Esophagus squamous epithelium (tissue), 5 donors: ENCODE measurements at regions not wholly inside any gene's neighbourhood (a gene's known extent, or its start where the extent isn't known, plus 50 kb on each side); places are given as distances from the start of the nearest gene placed in this dataset.
A peak's percentile ranks its signal among the peaks of the same experiment; 100 is the strongest.

Experiments used
- DNase-seq: peaks from one replicate; lab custom pipeline; 2025; lab: John Stamatoyannopoulos, UW
- H3K27ac ChIP-seq, 4 donors: fragments of 200-600 bp; sonication (generic); one replicate each; pipeline ENCODE4 v1.5.1; 2016 to 2019; ENCODE audit warnings: mild to moderate bottlenecking in 1 of 4
- H3K27me3 ChIP-seq, 4 donors: fragments of 200-600 bp; sonication (generic); 1 replicate in 3 of 4; 2 replicates in 1 of 4; pipeline versions ENCODE4 v1.5.1 to v1.6.0; 2017 to 2021; ENCODE audit warnings: antibody characterized with exemption in 1 of 4
- H3K36me3 ChIP-seq, 3 donors: fragments of 200-600 bp; sonication (generic); one replicate each; pipeline ENCODE4 v1.5.1; 2016 to 2019
- H3K4me1 ChIP-seq, 3 donors: fragments of 200-600 bp; sonication (generic); one replicate each; pipeline ENCODE4 v1.5.1; 2017 to 2019
- H3K4me3 ChIP-seq, 4 donors: fragments of 200-600 bp; sonication (generic); 1 replicate in 3 of 4; 2 replicates in 1 of 4; pipeline ENCODE4 v1.5.1; 2016 to 2019; ENCODE audit warnings: mild to moderate bottlenecking in 2 of 4, moderate library complexity in 1 of 4
- H3K9me3 ChIP-seq, 3 donors: fragments of 200-600 bp; sonication (generic); one replicate each; pipeline ENCODE4 v1.5.1; 2016 to 2019
- POLR2A ChIP-seq, 4 donors: fragments of 450-650 bp; IDR thresholded peaks; one replicate each; pipeline ENCODE4 v1.6.1; 2017; ENCODE audit warnings: antibody characterized with exemption in 4 of 4, mild to moderate bottlenecking in 4 of 4, moderate library complexity in 3 of 4
- WGBS, 2 donors: methylation state at CpG; one replicate each; pipeline ENCODE4 v1.1.5; 2018; 5-methylcytosine and 5-hydroxymethylcytosine counted together
- intact Hi-C: fragments of 100-400 bp; cut with DNase I; formaldehyde crosslinking; loops from one replicate; pipeline ENCODE4 v1.15.0; 2022
- TF ChIP-seq, protein P1 (sequence below), 6 experiments: fragments of 450-650 bp in 4 of 6; fragments of 200-600 bp in 2 of 6; sonication (generic) in 2 of 6; IDR thresholded peaks; one replicate each; pipeline ENCODE4 v1.5.1; 2016 to 2019; ENCODE audit warnings: antibody characterized with exemption in 6 of 6, mild to moderate bottlenecking in 4 of 6, moderate library complexity in 4 of 6
- donor health status: DM: yes; HTN: yes; CAD: no.

DNA sequence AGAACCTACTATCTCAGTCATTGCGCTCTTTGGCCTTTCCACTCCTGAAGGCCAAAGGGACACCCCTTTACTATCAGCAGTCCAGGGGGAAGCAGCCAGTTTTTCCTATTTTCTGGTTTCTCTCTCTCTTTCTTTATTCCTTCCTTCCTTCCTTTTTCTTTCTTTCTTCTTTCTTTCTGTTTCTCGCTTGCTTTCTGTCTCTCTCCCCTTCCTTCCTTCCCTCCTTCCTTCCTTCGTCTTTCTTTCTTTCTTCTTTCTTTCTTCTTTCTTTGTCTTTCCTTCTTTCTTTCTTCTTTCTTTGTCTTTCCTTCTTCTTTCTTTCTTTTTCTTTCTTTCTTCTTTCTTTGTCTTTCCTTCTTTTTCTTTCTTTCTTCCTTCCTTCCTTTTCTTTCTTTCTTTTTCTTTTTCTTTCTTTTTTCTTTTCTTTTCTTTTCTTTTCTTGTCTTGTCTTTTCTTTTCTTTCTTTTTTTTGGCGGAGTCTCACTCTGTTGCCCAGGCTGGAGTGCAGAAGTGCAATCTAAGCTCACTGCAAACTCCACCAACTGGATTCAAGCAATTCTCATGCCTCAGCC is 64.9 kb upstream of the OTX2 start:
- intact Hi-C loops = no loop called here
- TF ChIP-seq POLR2A (IDR thresholded peaks at IDR 0.05) = no peak
- TF ChIP-seq, protein P1, sequence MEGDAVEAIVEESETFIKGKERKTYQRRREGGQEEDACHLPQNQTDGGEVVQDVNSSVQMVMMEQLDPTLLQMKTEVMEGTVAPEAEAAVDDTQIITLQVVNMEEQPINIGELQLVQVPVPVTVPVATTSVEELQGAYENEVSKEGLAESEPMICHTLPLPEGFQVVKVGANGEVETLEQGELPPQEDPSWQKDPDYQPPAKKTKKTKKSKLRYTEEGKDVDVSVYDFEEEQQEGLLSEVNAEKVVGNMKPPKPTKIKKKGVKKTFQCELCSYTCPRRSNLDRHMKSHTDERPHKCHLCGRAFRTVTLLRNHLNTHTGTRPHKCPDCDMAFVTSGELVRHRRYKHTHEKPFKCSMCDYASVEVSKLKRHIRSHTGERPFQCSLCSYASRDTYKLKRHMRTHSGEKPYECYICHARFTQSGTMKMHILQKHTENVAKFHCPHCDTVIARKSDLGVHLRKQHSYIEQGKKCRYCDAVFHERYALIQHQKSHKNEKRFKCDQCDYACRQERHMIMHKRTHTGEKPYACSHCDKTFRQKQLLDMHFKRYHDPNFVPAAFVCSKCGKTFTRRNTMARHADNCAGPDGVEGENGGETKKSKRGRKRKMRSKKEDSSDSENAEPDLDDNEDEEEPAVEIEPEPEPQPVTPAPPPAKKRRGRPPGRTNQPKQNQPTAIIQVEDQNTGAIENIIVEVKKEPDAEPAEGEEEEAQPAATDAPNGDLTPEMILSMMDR (IDR thresholded peaks at IDR 0.05) = no peak
- Histone ChIP-seq H3K4me1 (no peaks in the 10 kb centered on the region), H3K36me3 (no peaks in the 10 kb centered on the region), H3K4me3 (no peak overlapping the region), H3K27me3 (no peaks in the 10 kb centered on the region), H3K9me3 (no peaks in the 10 kb centered on the region), H3K27ac (no peak overlapping the region)
- WGBS, 2 donors = 87% methylated on average over 4 of the region's 4 CpGs
- DNase-seq = no peak

DNA sequence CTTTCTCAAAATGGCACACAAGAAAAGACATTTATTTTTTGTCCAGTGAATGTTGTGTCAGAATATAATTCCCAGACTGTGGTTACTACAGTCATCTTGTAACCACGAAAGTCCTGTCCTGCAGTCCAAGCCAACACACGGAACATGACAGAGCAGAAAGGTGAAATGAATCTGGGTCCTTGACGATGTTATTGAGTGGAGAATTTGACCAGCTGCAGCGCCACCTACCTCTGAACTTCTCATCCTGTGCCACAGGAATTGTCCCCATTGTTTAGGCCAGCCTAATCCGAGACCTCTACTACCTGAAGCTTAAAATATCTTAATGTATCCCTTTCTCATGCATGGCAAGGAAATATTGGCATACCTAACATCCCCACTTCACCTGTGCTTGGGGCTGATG is 64.1 kb upstream of the OTX2 start:
- Histone ChIP-seq H3K36me3 (no peaks in the 10 kb centered on the region), H3K27me3 (no peaks in the 10 kb centered on the region), H3K9me3 (no peaks in the 10 kb centered on the region), H3K4me1 (no peaks in the 10 kb centered on the region), H3K4me3 (no peak overlapping the region), H3K27ac (no peak overlapping the region)
- intact Hi-C loops = no loop called here
- DNase-seq = no peak
- TF ChIP-seq POLR2A (IDR thresholded peaks at IDR 0.05) = no peak
- TF ChIP-seq, protein P1 (IDR thresholded peaks at IDR 0.05) = peak in 2 of 6 experiments; percentile 26 to 29
- 18 to 25% methylated on average over 5 of the region's 5 CpGs for WGBS, 2 donors

DNA sequence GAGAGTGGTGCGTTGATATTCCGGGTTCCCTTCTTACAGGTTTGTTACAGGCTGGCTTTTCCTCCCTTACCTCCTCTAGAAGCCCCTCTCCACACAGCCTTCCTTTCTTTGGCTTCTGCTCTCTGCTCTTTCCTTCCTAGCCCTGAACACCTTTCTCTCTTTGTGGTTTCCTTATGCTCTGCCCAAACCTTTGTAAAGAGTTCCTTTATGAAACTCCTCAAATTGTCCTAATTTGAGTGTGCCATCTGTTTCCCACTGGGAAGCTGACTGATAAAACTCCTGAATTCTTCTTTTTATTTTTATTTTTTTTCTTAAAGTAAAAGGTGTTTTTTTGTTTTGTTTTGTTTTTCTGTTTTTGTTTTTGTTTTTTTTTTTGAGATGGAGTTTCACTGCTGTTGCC is 60.1 kb upstream of the OTX2 start:
- intact Hi-C loops = no loop called here
- TF ChIP-seq, protein P1 (IDR thresholded peaks at IDR 0.05) = no peak
- no peak for TF ChIP-seq POLR2A (IDR thresholded peaks at IDR 0.05)

DNA sequence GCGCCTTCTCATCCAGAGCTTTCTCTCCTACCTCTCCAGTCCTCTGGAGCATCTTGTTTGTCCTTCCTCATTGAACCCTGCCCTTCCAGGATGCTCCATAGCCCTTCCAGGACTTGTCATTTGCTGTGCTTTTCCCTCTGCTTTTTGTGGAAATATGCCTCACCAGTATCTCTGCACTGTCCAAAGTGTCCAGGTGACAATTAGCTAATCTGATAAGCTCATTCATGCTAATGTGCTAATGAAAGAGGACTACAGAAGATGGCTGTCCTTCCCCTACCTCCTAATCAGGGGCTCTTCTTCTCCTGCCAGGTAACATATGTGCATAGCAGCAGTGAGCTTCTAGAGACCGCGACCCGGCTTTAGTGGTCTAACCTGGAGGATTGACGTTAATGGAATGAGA is 58.4 kb upstream of the OTX2 start:
- intact Hi-C loops = no loop called here
- Histone ChIP-seq H3K4me3 (no peak overlapping the region), H3K27ac (no peak overlapping the region), H3K9me3 (no peaks in the 10 kb centered on the region), H3K27me3 (no peaks in the 10 kb centered on the region), H3K36me3 (no peaks in the 10 kb centered on the region), H3K4me1 (no peaks in the 10 kb centered on the region)
- no peak for DNase-seq
- WGBS, 2 donors = 71 to 83% methylated on average over 5 of the region's 5 CpGs
- TF ChIP-seq, protein P1 (IDR thresholded peaks at IDR 0.05) = no peak
- no peak for TF ChIP-seq POLR2A (IDR thresholded peaks at IDR 0.05)

More for the DNA sequence above, 60.1 kb upstream of the OTX2 start:
- Histone ChIP-seq H3K4me1 (no peaks in the 10 kb centered on the region), H3K27ac (no peak overlapping the region), H3K36me3 (no peaks in the 10 kb centered on the region), H3K4me3 (no peak overlapping the region), H3K27me3 (no peaks in the 10 kb centered on the region), H3K9me3 (no peaks in the 10 kb centered on the region)
- 87 to 91% methylated on average over 2 of the region's 2 CpGs for WGBS, 2 donors
- DNase-seq = no peak

DNA sequence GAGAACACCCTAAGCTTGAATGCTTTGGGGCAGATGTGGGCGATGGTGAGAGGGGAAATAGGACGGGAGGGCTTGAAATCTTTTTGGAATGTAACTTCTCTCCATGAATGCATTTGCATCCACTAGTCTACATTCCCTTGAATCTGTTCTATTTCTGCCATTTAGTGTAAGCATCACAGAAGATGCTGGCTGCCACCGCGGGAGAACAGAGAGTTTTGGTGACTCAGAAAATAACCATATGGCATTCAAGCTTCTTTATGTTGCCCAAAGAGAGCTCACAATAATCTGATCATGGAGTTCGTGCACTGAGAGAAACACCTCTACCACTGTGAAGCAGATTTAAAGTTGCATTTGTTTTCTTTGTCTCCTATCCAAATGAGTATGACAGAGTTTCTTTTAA is 52.6 kb upstream of the OTX2 start:
- no peak overlapping the region for H3K4me3 ChIP-seq
- 54 to 55% methylated on average over 5 of the region's 5 CpGs for WGBS, 2 donors
- no peaks in the 10 kb centered on the region for H3K9me3 ChIP-seq
- no peaks in the 10 kb centered on the region for H3K36me3 ChIP-seq
- TF ChIP-seq POLR2A (IDR thresholded peaks at IDR 0.05) = no peak
- TF ChIP-seq, protein P1 (IDR thresholded peaks at IDR 0.05) = no peak
- no peak overlapping the region for H3K27ac ChIP-seq
- H3K4me1 ChIP-seq = no peaks in the 10 kb centered on the region
- intact Hi-C loops = no loop called here
- DNase-seq = no peak
- H3K27me3 ChIP-seq = peaks cover 0 to 12% (median 0%) of the 10 kb centered on the region in 4 donors
